ENCODE measurements at regions not wholly inside any gene's neighbourhood (a gene's known extent, or its start where the extent isn't known, plus 50 kb on each side); places are given as distances from the start of the nearest gene placed in this dataset.

GRCh38 chr1:209516771-209517680 is 66.5 kb upstream of the CAMK1G start:
- DNase-seq (ENCODE audit: extremely low spot score), result peak; percentile 47
- no peaks in the 10 kb centered on the region for H3K36me3 ChIP-seq
- H3K4me1 ChIP-seq, result no peaks in the 10 kb centered on the region
- H3K4me3 ChIP-seq, result no peak overlapping the region
- H3K27me3 ChIP-seq, result peaks cover 0 to 9% (median 0%) of the 10 kb centered on the region in 4 donors
- 67% methylated on average over 10 of the region's 10 CpGs for WGBS
- H3K27ac ChIP-seq (replicated peaks in 1 of 4), result no peak overlapping the region
- TF ChIP-seq POLR2A (IDR thresholded peaks at IDR 0.05; ENCODE audit: low read depth) (no peak), EP300 (IDR thresholded peaks at IDR 0.05) (no peak), POLR2AphosphoS5 (IDR thresholded peaks at IDR 0.05) (no peak), CTCF (IDR thresholded peaks at IDR 0.05) (no peak)
- intact Hi-C loops (cut with DNase I), result no loop called here
- no peaks in the 10 kb centered on the region for H3K9me3 ChIP-seq

- DNase-seq (ENCODE audit: extremely low spot score), result peak; percentile 91
- H3K9me3 ChIP-seq, result no peaks in the 10 kb centered on the region
- no peak overlapping the region for H3K27ac ChIP-seq (replicated peaks in 1 of 4)
- TF ChIP-seq CTCF (IDR thresholded peaks at IDR 0.05) (no peak), POLR2A (IDR thresholded peaks at IDR 0.05; ENCODE audit: low read depth) (no peak)
- WGBS, result 70% methylated on average over 2 of the region's 2 CpGs
- no peaks in the 10 kb centered on the region for H3K4me1 ChIP-seq
- H3K27me3 ChIP-seq, result peaks cover 0 to 9% (median 0%) of the 10 kb centered on the region in 4 donors
- intact Hi-C loops (cut with DNase I), result no loop called here
- no peaks in the 10 kb centered on the region for H3K36me3 ChIP-seq
- no peak overlapping the region for H3K4me3 ChIP-seq
These were observed 65.8 kb upstream of the CAMK1G start for GRCh38 chr1:209517681-209518050.

GRCh38 chr1:209519786-209520185 is 63.7 kb upstream of the CAMK1G start:
- H3K4me3 ChIP-seq, result no peak overlapping the region
- 97% methylated on average over 2 of the region's 4 CpGs for WGBS
- H3K27me3 ChIP-seq, result peaks cover 0 to 6% (median 0%) of the 10 kb centered on the region in 4 donors
- H3K4me1 ChIP-seq, result no peaks in the 10 kb centered on the region
- peak; percentile 72 for DNase-seq (ENCODE audit: extremely low spot score)
- no peaks in the 10 kb centered on the region for H3K36me3 ChIP-seq
- intact Hi-C loops (cut with DNase I), result no loop called here
- no peaks in the 10 kb centered on the region for H3K9me3 ChIP-seq
- TF ChIP-seq CTCF (IDR thresholded peaks at IDR 0.05), result no peak
- no peak for TF ChIP-seq POLR2A (IDR thresholded peaks at IDR 0.05; ENCODE audit: low read depth)
- no peak for TF ChIP-seq POLR2AphosphoS5 (IDR thresholded peaks at IDR 0.05)
- no peak for TF ChIP-seq EP300 (IDR thresholded peaks at IDR 0.05)
- H3K27ac ChIP-seq (replicated peaks in 1 of 4), result no peak overlapping the region

- Histone ChIP-seq H3K4me3 (no peak overlapping the region), H3K4me1 (no peaks in the 10 kb centered on the region), H3K9me3 (no peaks in the 10 kb centered on the region), H3K27ac (replicated peaks in 1 of 4) (no peak overlapping the region), H3K27me3 (peaks cover 0 to 6% (median 0%) of the 10 kb centered on the region in 4 donors), H3K36me3 (no peaks in the 10 kb centered on the region)
- intact Hi-C loops (cut with DNase I), result no loop called here
- WGBS, result 68% methylated on average over 3 of the region's 3 CpGs
- TF ChIP-seq CTCF (IDR thresholded peaks at IDR 0.05), result no peak
- TF ChIP-seq POLR2AphosphoS5 (IDR thresholded peaks at IDR 0.05), result no peak
- TF ChIP-seq EP300 (IDR thresholded peaks at IDR 0.05), result no peak
- no peak for TF ChIP-seq POLR2A (IDR thresholded peaks at IDR 0.05; ENCODE audit: low read depth)
- no peak for DNase-seq (ENCODE audit: extremely low spot score)
These were observed 60.7 kb upstream of the CAMK1G start for GRCh38 chr1:209522826-209523225.
